Islet of Langerhans (tissue), 1 donor: ENCODE measurements at regions not wholly inside any gene's neighbourhood (a gene's known extent, or its start where the extent isn't known, plus 50 kb on each side); places are given as distances from the start of the nearest gene placed in this dataset.
"Not testable (repeated sequence)": the region's sequence is repeated elsewhere in the genome, so short reads cannot be mapped to it uniquely, and the experiment has no call there.

Experiments
- FAIRE-seq: peaks from one replicate; lab custom pipeline; 2011; peaks lifted over from hg19 to GRCh38; lab: Jason Lieb, UNC

DNA sequence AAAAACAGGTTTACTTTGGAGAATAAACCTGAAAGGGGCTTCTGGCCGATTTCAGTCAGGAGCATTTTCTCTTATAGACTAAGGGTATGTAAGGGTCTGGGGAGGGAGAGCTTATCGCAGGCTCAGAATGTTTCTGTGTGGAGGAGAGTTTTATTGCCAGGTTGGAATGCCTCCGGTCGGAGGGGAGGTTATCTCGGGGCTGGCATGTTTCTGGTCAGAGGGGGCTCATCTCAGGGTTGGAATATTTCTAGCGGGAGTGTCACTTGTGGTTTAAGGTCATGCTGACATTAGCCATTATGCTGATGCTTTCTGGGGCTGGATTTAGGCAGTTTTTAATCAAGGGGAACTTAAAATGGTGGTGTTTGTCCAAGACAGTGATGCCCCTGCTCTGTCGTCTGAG is 333.6 kb downstream of the METTL4 start:
- no peak for FAIRE-seq

DNA sequence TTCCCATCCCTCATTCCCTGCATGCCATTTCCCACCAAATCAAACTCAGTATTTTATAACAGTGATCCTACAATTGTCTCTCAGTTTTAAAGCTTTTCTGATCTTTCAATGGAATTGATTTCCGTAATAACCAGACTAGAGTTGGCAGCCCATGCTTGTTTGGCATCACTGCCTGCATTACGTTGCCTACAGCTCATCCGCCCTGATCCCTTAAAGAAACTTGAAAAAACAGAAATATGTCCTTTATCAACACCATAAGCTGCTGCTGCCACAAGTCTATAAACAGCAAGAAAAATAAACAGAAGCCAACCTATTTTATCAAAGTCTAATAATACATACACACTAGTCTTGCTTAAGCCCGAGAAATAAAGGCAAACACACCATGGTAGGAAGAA is 331.0 kb downstream of the METTL4 start:
- FAIRE-seq: no peak

GRCh38 chr18:2244641-2245040 is 326.7 kb downstream of the METTL4 start:
- FAIRE-seq: no peak

- FAIRE-seq: not testable (repeated sequence)
Observed at GRCh38 chr18:2247101-2247500, 324.2 kb downstream of the METTL4 start.

- FAIRE-seq: no peak
Observed at GRCh38 chr18:2254977-2255376, 316.3 kb downstream of the METTL4 start.

GRCh38 chr18:2256577-2256976 is 314.7 kb downstream of the METTL4 start:
- no peak for FAIRE-seq

DNA sequence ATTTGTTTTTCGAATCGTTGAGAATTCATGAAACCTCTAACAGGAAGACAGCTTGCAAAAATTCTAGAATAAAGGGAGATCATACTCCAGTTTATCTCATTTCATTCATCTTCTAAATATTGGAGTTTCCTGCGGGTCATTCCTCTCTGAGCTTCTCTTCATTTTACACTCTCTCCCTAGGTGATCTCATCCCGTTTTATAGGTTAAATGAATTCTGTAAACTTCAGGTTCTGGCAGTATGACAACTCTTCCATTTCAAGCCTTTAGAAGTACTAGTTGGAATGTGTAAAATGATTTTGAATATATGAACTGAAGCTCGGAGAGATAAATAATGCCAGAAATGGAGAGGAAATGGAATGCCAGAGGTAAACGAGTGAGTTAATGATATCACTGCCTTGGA is 312.4 kb downstream of the METTL4 start:
- no peak for FAIRE-seq

GRCh38 chr18:2263303-2263890 is 307.9 kb downstream of the METTL4 start:
- no peak for FAIRE-seq

DNA sequence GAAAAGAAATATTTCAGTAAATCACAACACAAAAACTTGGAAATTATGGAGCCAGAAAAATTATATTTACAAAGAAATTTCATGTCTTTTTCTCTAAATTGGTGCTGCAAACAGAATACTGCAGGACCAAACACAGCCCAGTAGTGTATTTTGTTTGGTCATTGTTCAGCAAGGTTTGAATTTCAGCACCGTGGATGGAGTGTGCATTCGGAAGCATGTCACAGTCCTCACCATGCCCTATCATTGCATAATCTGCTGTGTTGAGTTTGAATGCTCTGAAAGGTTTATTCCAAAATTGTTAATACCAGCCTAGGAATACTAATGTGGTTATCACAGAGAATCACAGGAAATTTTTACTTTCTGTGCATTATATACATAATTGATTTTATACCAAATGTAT is 296.7 kb downstream of the METTL4 start:
- FAIRE-seq: no peak

DNA sequence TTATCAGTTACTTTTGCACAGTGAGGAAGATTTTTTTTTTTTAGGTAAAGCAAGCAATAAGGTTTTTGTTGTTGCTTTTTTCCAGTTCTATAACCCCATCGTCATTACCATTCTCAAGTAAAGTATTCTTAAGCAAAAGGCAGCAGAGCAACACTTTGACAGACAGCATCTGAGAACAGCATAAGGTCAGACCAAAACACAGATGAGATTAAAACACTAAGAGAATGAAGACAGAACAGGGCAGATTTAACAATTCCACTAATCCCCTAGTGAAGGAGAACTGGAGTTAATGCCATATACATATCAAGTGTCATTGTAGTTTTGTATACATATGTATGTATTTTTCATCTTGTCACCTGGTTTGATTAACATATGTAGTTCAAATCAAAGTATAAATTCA is 290.2 kb downstream of the METTL4 start:
- FAIRE-seq: no peak

- no peak for FAIRE-seq
Observed at GRCh38 chr18:2281523-2282199, 289.6 kb downstream of the METTL4 start.

GRCh38 chr18:2293109-2293839 is 278.0 kb downstream of the METTL4 start:
- no peak for FAIRE-seq

GRCh38 chr18:2301316-2301715 is 270.0 kb downstream of the METTL4 start:
- no peak for FAIRE-seq

DNA sequence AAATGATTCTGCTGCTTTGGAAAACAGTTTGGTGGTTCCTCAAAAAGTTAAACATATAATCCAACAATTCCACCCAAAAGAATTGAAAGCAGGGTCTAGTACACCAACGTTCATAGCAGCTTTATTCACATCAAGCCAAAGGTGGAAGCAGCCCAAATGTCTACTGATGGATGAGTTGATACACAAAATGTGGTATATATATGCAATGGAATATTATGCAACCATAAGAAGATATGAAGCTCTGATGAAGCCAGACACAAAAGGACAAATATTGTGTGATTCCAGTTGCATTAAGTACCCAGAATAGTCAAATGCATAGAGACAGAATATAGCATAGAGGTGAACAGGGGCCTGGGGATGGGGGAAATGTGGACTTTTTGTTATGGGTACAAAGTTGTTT is 269.3 kb downstream of the METTL4 start:
- no peak for FAIRE-seq

DNA sequence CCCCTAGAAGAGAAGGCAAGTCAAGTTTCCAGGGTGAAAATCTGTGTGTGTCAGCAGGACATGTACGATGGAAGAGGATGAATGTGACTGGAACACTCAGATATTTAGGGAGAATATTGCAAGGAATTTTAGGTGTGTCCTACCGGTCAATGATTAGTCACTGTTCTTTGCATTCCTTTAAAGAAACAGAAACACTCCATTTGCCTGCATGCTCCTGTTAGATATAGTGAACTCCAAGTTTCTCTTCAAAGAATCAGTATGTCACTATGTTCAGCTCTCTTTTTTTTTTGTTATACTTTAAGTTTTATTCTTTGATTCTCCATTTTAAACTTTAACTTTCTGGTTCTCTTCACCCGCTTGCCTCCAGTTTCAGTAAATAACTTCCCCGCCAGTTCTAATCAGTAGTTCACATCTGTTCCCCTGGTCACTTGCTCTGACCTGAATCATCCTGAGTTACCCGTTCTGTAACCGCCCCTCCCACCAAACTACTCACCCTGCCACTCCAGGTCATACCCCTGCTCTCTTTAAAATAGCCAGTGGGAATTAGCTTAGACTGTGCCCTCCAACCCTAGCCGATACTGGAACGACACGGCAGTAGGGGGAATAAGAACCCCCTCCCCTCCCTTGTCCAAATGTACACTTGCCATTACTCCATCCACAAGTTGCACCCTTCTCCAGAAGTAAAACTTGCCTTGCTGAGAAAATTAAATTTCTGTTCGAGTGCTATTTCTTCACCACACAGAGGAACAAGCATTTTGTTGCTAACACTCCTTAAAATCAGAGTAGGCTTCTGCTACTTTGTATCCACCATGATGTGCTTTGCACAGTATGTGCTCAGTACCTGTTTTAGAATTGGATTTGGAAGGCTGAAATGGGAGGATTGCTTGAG is 268.4 kb downstream of the METTL4 start:
- FAIRE-seq: no peak

- FAIRE-seq: no peak
Observed at GRCh38 chr18:2303517-2304238, 267.6 kb downstream of the METTL4 start.

DNA sequence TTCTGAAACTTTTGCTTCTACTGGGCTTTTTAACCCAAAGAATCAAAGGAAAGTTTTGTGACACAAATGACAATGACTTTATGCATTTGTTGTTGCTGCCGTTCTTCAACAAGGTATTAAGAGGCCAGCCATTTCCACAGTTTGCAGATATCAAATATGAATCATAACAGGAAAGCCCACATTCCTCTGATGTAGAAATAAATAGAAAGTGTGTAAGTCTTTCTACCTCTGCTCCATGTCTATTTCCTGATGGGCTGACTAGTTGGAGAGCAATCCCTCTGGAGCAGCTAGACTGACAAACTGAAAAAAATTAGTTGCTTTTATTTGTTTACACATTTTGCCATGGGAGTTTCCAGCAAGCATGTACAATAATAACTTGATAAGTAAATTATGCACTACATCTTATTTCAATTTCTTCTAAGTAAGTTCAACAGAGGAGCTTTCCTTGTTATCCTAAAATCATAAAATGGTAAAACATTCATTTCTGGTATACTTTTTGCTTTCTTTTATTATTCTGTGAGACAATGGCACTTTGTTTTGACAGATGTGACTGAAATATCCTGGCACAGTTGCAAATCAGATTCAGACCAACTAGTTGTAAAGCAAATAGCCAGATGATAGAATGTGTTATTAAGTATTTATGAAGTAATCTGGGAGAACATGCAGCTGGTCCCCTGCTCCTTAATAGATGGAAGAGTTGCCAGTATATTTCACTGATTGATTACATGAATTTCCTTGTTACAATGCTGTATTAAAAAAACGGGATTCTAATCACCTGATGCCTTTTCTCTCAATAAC is 266.7 kb downstream of the METTL4 start:
- no peak for FAIRE-seq

- no peak for FAIRE-seq
Observed at GRCh38 chr18:2306606-2307005, 264.7 kb downstream of the METTL4 start.

DNA sequence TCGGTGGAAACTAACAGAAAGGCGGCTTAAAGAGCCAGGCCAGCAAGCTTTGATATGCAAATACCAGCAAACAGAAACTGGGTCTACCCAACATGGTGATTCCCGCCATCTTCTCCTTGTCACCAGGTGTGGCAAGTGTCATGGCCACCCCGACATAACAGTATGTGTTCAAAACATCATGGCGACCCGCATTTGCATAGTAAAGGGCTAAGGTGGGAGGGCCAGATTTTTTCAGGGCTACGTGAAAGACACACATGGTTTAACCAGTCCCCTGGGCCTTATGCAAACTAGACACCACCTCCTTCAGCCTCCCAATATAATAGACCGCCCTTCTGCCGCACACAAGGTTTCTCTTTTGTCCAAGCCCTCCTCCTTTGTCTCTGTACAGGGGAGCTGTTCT is 260.4 kb downstream of the METTL4 start:
- FAIRE-seq: no peak

DNA sequence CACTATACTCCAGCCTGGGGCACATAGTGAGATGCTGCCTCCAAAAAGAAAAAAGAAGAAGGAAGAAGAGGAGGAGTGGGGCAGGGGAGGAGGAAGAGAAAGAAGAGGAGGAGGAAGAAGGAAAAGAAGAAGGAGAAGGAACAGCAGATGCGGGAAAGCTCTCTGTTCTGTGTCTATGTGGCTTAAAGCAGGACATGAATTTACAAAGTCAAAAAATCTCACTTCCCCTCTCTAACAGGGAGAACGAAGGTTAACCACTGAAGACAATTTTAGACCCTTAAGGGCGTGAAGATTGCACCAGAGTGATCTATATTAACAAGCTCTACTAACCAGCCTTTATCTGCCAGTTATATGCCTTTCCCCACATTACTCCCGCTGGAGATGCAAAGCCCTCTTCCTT is 258.9 kb downstream of the METTL4 start:
- FAIRE-seq: no peak

- FAIRE-seq: no peak
Observed at GRCh38 chr18:2313332-2313731, 258.0 kb downstream of the METTL4 start.
